HFF-Myc (cell line): ENCODE measurements at regions not wholly inside any gene's neighbourhood (a gene's known extent, or its start where the extent isn't known, plus 50 kb on each side); places are given as distances from the start of the nearest gene placed in this dataset.

Source experiments
- DNase-seq: peaks from one replicate; pipeline ENCODE4 v3.0.0-alpha.2; 2011; ENCODE audit warnings: low read depth; ENCODE audit errors: extremely low read depth
- H3K4me3 ChIP-seq: replicated peaks from 2 replicates; pipeline ENCODE4 v1.5.1; 2011; ENCODE audit warnings: low read depth, mild to moderate bottlenecking, control low read depth, low read length
- TF ChIP-seq, protein P1 (sequence below): IDR thresholded peaks from 2 replicates; pipeline ENCODE4 v1.5.1; 2012; ENCODE audit warnings: mild to moderate bottlenecking, low read depth, low read length, control low read depth; ENCODE audit errors: missing control alignments

DNA sequence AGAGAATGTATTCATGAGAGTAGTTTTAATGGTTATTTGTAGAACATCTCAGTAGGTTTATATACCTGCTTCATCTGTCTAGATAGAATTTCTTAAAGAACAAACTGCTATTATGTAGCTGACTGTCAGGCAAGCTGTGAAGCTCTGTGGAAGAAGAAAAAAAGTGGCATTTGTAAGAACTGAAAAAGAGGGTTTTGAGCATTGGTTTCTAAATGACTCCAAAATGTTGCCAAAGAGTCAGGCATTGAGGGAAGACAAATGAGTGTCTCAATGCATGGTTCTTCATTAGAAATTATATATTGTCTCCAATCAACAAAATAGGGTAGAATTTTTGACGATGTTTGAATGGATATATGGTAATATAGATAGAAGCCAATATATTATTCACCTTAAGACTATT, 1276.1 kb downstream of the KCNT2 start:
- H3K4me3 ChIP-seq: no peak overlapping the region
- TF ChIP-seq, protein P1, sequence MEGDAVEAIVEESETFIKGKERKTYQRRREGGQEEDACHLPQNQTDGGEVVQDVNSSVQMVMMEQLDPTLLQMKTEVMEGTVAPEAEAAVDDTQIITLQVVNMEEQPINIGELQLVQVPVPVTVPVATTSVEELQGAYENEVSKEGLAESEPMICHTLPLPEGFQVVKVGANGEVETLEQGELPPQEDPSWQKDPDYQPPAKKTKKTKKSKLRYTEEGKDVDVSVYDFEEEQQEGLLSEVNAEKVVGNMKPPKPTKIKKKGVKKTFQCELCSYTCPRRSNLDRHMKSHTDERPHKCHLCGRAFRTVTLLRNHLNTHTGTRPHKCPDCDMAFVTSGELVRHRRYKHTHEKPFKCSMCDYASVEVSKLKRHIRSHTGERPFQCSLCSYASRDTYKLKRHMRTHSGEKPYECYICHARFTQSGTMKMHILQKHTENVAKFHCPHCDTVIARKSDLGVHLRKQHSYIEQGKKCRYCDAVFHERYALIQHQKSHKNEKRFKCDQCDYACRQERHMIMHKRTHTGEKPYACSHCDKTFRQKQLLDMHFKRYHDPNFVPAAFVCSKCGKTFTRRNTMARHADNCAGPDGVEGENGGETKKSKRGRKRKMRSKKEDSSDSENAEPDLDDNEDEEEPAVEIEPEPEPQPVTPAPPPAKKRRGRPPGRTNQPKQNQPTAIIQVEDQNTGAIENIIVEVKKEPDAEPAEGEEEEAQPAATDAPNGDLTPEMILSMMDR: no peak
- DNase-seq: no peak

DNA sequence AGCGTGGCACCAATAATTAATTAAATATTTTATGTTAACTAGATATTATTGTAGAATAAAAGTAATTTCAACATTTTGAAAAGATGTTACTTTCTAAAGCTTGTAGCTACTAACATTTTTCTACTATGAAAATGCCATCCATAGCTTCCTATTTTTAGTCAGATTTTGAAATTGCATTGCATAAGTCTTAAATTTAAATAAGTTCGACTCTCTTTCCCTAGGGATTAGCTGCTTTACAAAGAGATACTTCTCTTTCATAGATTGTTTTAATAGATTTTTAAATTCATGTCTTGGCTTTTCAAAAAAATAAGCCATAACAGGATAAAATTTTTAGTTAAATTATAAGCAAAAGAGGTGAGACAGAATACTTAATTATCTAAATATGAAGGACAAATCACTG, 1279.6 kb downstream of the KCNT2 start:
- TF ChIP-seq, protein P1: no peak
- no peak for DNase-seq
- H3K4me3 ChIP-seq: no peak overlapping the region

DNA sequence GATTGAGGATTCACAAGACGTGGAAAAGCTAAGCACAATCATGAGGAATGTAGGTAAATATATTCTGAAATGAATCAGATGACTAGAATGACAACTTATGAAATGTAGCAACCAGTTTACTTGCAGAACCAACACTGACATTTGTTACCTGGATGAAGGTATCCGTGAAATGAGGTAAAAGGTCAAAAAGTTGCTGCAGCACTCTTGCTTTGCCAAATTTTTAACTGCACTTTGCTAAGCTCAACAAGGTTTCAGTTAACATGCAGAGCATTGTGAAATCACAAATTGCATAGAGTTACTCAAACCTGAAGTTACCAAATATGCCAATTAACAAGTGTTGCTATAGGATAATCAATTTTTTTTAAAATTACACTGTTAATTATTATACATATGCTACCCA, 1280.1 kb downstream of the KCNT2 start:
- H3K4me3 ChIP-seq: no peak overlapping the region
- DNase-seq: no peak
- TF ChIP-seq, protein P1: no peak

DNA sequence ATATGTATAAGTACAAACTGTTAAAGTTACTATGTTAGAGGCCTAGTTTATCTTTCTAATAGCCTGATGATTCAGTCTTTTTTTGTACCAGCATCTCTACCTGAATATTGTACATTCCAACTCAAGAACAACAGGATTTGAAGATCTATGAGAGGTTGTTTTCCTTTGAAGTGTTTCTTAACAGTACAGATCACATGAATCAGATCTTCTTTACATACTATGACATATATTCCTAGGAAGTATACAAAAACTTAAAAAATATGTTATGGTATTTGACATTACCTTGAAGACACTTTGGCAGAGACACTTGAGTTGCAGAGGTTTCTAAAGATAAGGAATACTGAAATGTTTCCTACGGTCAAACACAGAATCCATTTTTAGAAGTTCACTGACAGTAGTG, 1280.9 kb downstream of the KCNT2 start:
- no peak overlapping the region for H3K4me3 ChIP-seq
- TF ChIP-seq, protein P1: no peak
- DNase-seq: no peak

DNA sequence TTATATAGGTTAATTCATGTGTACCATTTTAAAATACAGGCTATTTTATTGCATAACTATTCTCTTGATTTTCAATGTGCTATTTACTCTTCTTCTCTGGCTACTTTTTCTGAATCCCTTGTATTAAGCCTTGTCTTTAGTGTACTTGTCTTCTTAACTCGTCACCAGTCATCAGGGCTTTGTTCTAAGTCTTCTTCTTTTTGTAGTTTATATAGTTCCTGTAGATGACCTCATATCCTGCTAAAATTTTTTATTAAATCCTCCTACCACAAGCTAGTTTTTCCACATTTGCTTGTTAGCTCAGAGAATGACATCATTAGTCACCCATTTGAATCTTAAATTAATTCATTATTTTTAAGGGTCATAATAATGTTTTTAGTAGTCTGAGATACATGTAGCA, 1281.9 kb downstream of the KCNT2 start:
- DNase-seq: no peak
- no peak overlapping the region for H3K4me3 ChIP-seq
- TF ChIP-seq, protein P1: no peak

DNA sequence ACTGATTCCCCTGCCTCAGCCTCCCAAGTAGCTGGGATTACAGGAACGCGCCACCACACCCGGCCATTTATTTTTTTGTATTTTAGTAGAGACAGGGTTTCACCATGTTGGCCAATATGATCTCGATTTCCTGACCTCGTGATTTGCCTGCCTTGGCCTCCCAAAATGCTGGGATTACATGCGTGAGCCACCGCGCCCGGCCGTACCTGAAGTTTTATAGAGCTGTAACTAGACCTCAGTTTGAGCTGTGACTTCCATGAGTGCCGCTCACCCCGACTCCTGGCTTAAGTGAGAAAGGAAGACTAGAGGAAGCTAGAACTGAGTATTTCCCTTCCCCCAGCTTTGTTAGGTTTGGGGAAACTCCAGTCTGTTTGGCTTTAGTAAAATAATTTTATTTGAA, 1283.1 kb downstream of the KCNT2 start:
- no peak for DNase-seq
- TF ChIP-seq, protein P1: no peak
- no peak overlapping the region for H3K4me3 ChIP-seq

DNA sequence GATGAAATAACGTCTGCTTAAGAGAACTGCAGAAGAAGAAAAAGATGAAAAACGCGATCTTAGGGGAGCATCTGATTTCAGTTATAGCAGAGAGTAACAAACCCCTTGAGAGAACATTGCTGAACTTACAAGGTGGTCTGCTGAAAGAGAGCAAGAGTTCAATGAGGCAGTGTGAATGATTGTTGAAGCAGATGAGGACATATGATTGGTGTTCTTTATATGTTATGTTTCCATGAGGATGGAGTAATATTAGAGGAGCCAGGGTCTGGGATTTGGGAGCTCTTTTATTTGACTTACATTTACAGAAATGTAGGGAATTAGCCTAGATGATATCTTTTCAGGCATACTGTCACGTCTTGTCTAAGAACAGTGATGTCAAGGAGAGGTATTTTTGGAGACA, 1302.0 kb downstream of the KCNT2 start:
- H3K4me3 ChIP-seq: no peak overlapping the region
- no peak for DNase-seq
- TF ChIP-seq, protein P1: no peak
